IMR-90 (cell line): ENCODE measurements at regions not wholly inside any gene's neighbourhood (a gene's known extent, or its start where the extent isn't known, plus 50 kb on each side); places are given as distances from the start of the nearest gene placed in this dataset.
A peak's percentile ranks its signal among the peaks of the same experiment; 100 is the strongest.

Source experiments
- ATAC-seq: fragments of 200-7000 bp; cut with Tn5 transposase; 2 replicates; pipeline ENCODE4 v1.9.1; 2020; ENCODE audit warnings: low read depth, mild to moderate bottlenecking, moderate library complexity
- BruUV-seq: library from RNA; stranded (reverse); fragments of 400-500 nt; replicated peaks from 2 replicates; lab custom pipeline; 2021; lab: Mats Ljungman, UMichigan
- CTCF ChIA-PET: fragments of 300-600 bp; formaldehyde crosslinking; extraction: SDS; loops from one replicate; lab custom pipeline; 2021; ENCODE audit warnings: antibody characterized with exemption; lab: Yijun Ruan, JAX
- POLR2A ChIA-PET: fragments of 300-600 bp; sonication (Branson Sonifier 250); formaldehyde crosslinking; loops from one replicate; lab custom pipeline; 2022; ENCODE audit warnings: antibody characterized with exemption; ENCODE audit not compliant: unreplicated experiment; lab: Charles Lee
- DNase-seq: peaks from one replicate; pipeline ENCODE4 v3.0.0; 2013
- H2AFZ ChIP-seq: replicated peaks from 2 replicates; pipeline ENCODE3; 2013; ENCODE audit warnings: low read length, mild to moderate bottlenecking; ENCODE audit not compliant: poor library complexity
- H2AK5ac ChIP-seq: 2 replicates; pipeline ENCODE4 v1.6.1; 2013; ENCODE audit warnings: low read depth, low read length, inconsistent platforms
- H2AK9ac ChIP-seq: replicated peaks from 2 replicates; pipeline ENCODE3; 2013; ENCODE audit warnings: mild to moderate bottlenecking, low read depth, low read length, moderate library complexity; ENCODE audit not compliant: poor library complexity
- H2BK120ac ChIP-seq: 2 replicates; pipeline ENCODE4 v1.6.1; 2013; ENCODE audit warnings: low read depth, low read length, inconsistent platforms
- H2BK15ac ChIP-seq: 3 replicates; pipeline ENCODE4 v1.6.1; 2013; ENCODE audit warnings: low read depth, low read length, inconsistent platforms
- H2BK20ac ChIP-seq: 2 replicates; pipeline ENCODE4 v1.6.1; 2013; ENCODE audit warnings: low read depth, mild to moderate bottlenecking, inconsistent platforms, low read length, moderate library complexity
- H2BK5ac ChIP-seq: 2 replicates; pipeline ENCODE4 v1.6.1; 2013; ENCODE audit warnings: mild to moderate bottlenecking, low read depth, low read length, inconsistent platforms; ENCODE audit not compliant: poor library complexity, severe bottlenecking
- H3K14ac ChIP-seq: replicated peaks from 2 replicates; pipeline ENCODE4 v1.6.1; 2013; ENCODE audit warnings: low read depth, low read length, inconsistent platforms
- H3K18ac ChIP-seq: 2 replicates; pipeline ENCODE4 v1.6.1; 2013; ENCODE audit warnings: low read depth, low read length, control low read depth
- H3K23ac ChIP-seq: 2 replicates; pipeline ENCODE4 v1.6.1; 2013; ENCODE audit warnings: low read depth, low read length, inconsistent platforms
- H3K27ac ChIP-seq: 2 replicates; pipeline ENCODE4 v1.5.1; 2013; ENCODE audit warnings: mild to moderate bottlenecking, control low read depth, low read length; ENCODE audit not compliant: insufficient read depth
- H3K27me3 ChIP-seq: 2 replicates; pipeline ENCODE4 v1.6.1; 2013; ENCODE audit warnings: low read length; ENCODE audit not compliant: control insufficient read depth, insufficient read depth
- H3K36me3 ChIP-seq: 2 replicates; pipeline ENCODE4 v1.6.1; 2013; ENCODE audit warnings: low read length, mixed read lengths; ENCODE audit not compliant: control insufficient read depth, insufficient read depth
- H3K4ac ChIP-seq: 2 replicates; pipeline ENCODE4 v1.6.1; 2013; ENCODE audit warnings: low read depth, low read length, inconsistent platforms
- H3K4me1 ChIP-seq: 2 replicates; pipeline ENCODE4 v1.6.1; 2013; ENCODE audit warnings: low read length, mixed read lengths; ENCODE audit not compliant: control insufficient read depth, insufficient read depth
- H3K4me2 ChIP-seq: 2 replicates; pipeline ENCODE4 v1.6.1; 2013; ENCODE audit warnings: low read depth, mild to moderate bottlenecking, control low read depth, low read length, moderate library complexity
- H3K4me3 ChIP-seq: 2 replicates; pipeline ENCODE4 v1.5.1; 2013; ENCODE audit warnings: low read depth, mild to moderate bottlenecking, control low read depth, low read length, moderate library complexity; ENCODE audit not compliant: insufficient read depth
- H3K56ac ChIP-seq: 2 replicates; pipeline ENCODE4 v1.6.1; 2013; ENCODE audit warnings: low read length, inconsistent platforms; ENCODE audit not compliant: insufficient read depth; ENCODE audit errors: extremely low read depth
- H3K79me1 ChIP-seq, 2 experiments: 2 replicates each; pipeline ENCODE4 v1.6.1; 2013; ENCODE audit warnings: low read length in 2 of 2, inconsistent platforms in 1 of 2, low read depth in 1 of 2
- H3K9ac ChIP-seq: 2 replicates; pipeline ENCODE4 v1.6.1; 2013; ENCODE audit warnings: low read depth, low read length, control low read depth
- H3K9me1 ChIP-seq: 2 replicates; pipeline ENCODE4 v1.6.1; 2013; ENCODE audit warnings: low read length, inconsistent platforms; ENCODE audit not compliant: insufficient read depth
- H3K9me3 ChIP-seq: 2 replicates; pipeline ENCODE4 v1.6.1; 2013; ENCODE audit warnings: low read length; ENCODE audit not compliant: control insufficient read depth, insufficient read depth
- H4K20me1 ChIP-seq: 2 replicates; pipeline ENCODE4 v1.6.1; 2013; ENCODE audit warnings: low read length, inconsistent platforms; ENCODE audit not compliant: insufficient read depth
- H4K5ac ChIP-seq: 2 replicates; pipeline ENCODE4 v1.6.1; 2013; ENCODE audit warnings: mild to moderate bottlenecking, low read depth, low read length, control low read depth
- H4K8ac ChIP-seq, 2 experiments: 2 replicates each; pipeline ENCODE4 v1.6.1; 2013; ENCODE audit warnings: low read depth in 2 of 2, low read length in 2 of 2, control low read depth in 1 of 2, inconsistent platforms in 1 of 2
- H4K91ac ChIP-seq: 2 replicates; pipeline ENCODE4 v1.6.1; 2013; ENCODE audit warnings: low read depth, low read length, inconsistent platforms; ENCODE audit not compliant: insufficient read depth
- CEBPB ChIP-seq: IDR thresholded peaks from 2 replicates; pipeline ENCODE4 v1.6.1; 2012; ENCODE audit warnings: low read depth, low read length, improper control_type of control experiment
- MAFK ChIP-seq: IDR thresholded peaks from 2 replicates; pipeline ENCODE4 v1.6.1; 2012; ENCODE audit warnings: low read depth, low read length, improper control_type of control experiment
- NFE2L2 ChIP-seq: fragments of 150-350 bp; IDR thresholded peaks from 2 replicates; pipeline ENCODE4 v1.6.1; 2016; ENCODE audit warnings: low read depth, mild to moderate bottlenecking, low read length
- POLR2A ChIP-seq: IDR thresholded peaks from 2 replicates; pipeline ENCODE4 v1.6.1; 2012; ENCODE audit warnings: mild to moderate bottlenecking, low read depth, low read length
- RCOR1 ChIP-seq: IDR thresholded peaks from 2 replicates; pipeline ENCODE4 v1.6.1; 2012; ENCODE audit warnings: mild to moderate bottlenecking, low read length, improper control_type of control experiment; ENCODE audit not compliant: insufficient replicate concordance
- RFX5 ChIP-seq: IDR thresholded peaks from 2 replicates; pipeline ENCODE4 v1.8.0; 2012; ENCODE audit warnings: low read depth, mild to moderate bottlenecking, low read length, moderate library complexity
- SMC3 ChIP-seq: fragments of 150-350 bp; IDR thresholded peaks from 2 replicates; pipeline ENCODE4 v1.6.1; 2016; ENCODE audit warnings: low read depth, mild to moderate bottlenecking, antibody characterized with exemption, low read length, moderate library complexity
- WGBS, 2 experiments: methylation state at CpG; one replicate each; pipeline versions ENCODE4 v1.1.5 to v1.1.7; 2013; ENCODE audit warnings: missing lambda C conversion rate in 2 of 2; ENCODE audit not compliant: insufficient read length in 1 of 2; ENCODE audit errors: extremely low coverage in 2 of 2; 5-methylcytosine and 5-hydroxymethylcytosine counted together
- dilution Hi-C: fragments of 300-500 bp; cut with HindIII; formaldehyde crosslinking; loops from one replicate; pipeline ENCODE4 v1.14.3; 2018; ENCODE audit warnings: low sequenced_read_pairs; ENCODE audit not compliant: unreplicated experiment
- in situ Hi-C: fragments of 300-500 bp; cut with MboI; formaldehyde crosslinking; loops from 3 replicates; pipeline ENCODE4 v1.14.3; 2019; ENCODE audit warnings: low sequenced_read_pairs, inconsistent platforms, mixed read lengths
- intact Hi-C: fragments of 100-400 bp; cut with micrococcal nuclease; formaldehyde crosslinking; loops from 2 replicates; pipeline ENCODE4 v1.10.0; 2022
- TF ChIP-seq, protein P1 (sequence below): conservative IDR thresholded peaks from 2 replicates; pipeline ENCODE4 v1.5.1; 2012; ENCODE audit warnings: mild to moderate bottlenecking, low read depth, low read length, improper control_type of control experiment
- TF ChIP-seq, protein P2 (sequence below): fragments of 150-350 bp; IDR thresholded peaks from 2 replicates; pipeline ENCODE4 v1.6.1; 2017; ENCODE audit warnings: mild to moderate bottlenecking, antibody characterized with exemption, low read length, low read depth
- TF ChIP-seq, protein P3 (sequence below): fragments of 150-350 bp; IDR thresholded peaks from 2 replicates; pipeline ENCODE4 v1.6.1; 2016; ENCODE audit warnings: low read depth, mild to moderate bottlenecking, low read length, moderate library complexity, borderline replicate concordance

DNA sequence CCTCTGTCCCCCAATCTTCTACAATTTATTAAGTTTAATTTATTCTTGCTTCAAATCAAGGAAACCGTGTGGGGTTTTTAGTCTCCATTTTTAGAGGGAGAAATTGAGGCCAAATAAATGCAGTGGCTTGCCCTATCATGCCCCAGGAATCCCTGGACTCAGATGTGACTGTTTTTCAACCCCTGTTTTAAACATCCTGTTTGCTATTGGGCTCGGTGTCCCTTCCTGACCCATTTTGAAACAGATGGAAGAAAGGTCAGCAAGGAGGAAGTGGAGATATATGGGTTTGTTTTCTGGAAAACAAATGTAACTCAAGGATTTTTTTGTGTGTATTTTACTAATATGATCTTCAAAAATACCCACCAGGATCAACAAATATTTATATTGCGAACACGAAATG lies 84.7 kb downstream of the DACT1 start:
- H4K91ac ChIP-seq: no peak overlapping the region
- H3K79me1 ChIP-seq: no peaks in the 10 kb centered on the region
- H3K4me2 ChIP-seq: no peak overlapping the region; the same call in 1 of the 2 replicates
- H4K5ac ChIP-seq: no peak overlapping the region
- ATAC-seq: peak; percentile 32; the same call in 1 of the 2 replicates
- H3K4me1 ChIP-seq: peaks cover 7% of the 10 kb centered on the region
- 0 out of 2 replicates have a peak overlapping the region, but pooled peaks have one; percentile 29 for H2BK20ac ChIP-seq
- H3K18ac ChIP-seq: peak overlapping the region; percentile 71; the same call in 1 of the 2 replicates
- H2BK15ac ChIP-seq: no peak overlapping the region
- no peaks in the 10 kb centered on the region for H3K27me3 ChIP-seq
- H3K9me1 ChIP-seq: peaks cover 3% of the 10 kb centered on the region
- no peak overlapping the region for H3K23ac ChIP-seq
- H4K20me1 ChIP-seq: no peaks in the 10 kb centered on the region
- no peak overlapping the region for H2AK5ac ChIP-seq
- no peak overlapping the region for H3K27ac ChIP-seq
- no peak overlapping the region for H3K4me3 ChIP-seq
- no peak overlapping the region; the same call in 1 of the 2 replicates for H3K4ac ChIP-seq
- H3K56ac ChIP-seq: no peak overlapping the region
- 0 out of 2 replicates have a peak overlapping the region, but pooled peaks have one; percentile 35 for H3K14ac ChIP-seq
- no peak for DNase-seq
- H2AFZ ChIP-seq: no peak overlapping the region
- BruUV-seq: no TSS peak
- intact Hi-C loops (no loop called here), in situ Hi-C loops (no loop called here), dilution Hi-C loops (no loop called here)
- ChIA-PET POLR2A (no interaction called here), CTCF (no interaction called here)
- H3K36me3 ChIP-seq: no peaks in the 10 kb centered on the region
- H2AK9ac ChIP-seq: no peak overlapping the region
- H2BK120ac ChIP-seq: peak overlapping the region; percentile 50; the same call in 1 of the 2 replicates
- no peaks in the 10 kb centered on the region for H3K9me3 ChIP-seq
- 0 out of 4 replicates have a peak overlapping the region, but pooled peaks of 1 of the 2 experiments have one; percentile 73 for H4K8ac ChIP-seq
- WGBS, 2 experiments: no CpG with 5 or more reads among the region's 4 CpGs
- H2BK5ac ChIP-seq: no peak overlapping the region
- TF ChIP-seq, protein P1, sequence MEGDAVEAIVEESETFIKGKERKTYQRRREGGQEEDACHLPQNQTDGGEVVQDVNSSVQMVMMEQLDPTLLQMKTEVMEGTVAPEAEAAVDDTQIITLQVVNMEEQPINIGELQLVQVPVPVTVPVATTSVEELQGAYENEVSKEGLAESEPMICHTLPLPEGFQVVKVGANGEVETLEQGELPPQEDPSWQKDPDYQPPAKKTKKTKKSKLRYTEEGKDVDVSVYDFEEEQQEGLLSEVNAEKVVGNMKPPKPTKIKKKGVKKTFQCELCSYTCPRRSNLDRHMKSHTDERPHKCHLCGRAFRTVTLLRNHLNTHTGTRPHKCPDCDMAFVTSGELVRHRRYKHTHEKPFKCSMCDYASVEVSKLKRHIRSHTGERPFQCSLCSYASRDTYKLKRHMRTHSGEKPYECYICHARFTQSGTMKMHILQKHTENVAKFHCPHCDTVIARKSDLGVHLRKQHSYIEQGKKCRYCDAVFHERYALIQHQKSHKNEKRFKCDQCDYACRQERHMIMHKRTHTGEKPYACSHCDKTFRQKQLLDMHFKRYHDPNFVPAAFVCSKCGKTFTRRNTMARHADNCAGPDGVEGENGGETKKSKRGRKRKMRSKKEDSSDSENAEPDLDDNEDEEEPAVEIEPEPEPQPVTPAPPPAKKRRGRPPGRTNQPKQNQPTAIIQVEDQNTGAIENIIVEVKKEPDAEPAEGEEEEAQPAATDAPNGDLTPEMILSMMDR: no peak
- TF ChIP-seq RFX5 (no peak), NFE2L2 (no peak), SMC3 (no peak), POLR2A (no peak), MAFK (no peak), CEBPB (no peak), RCOR1 (no peak)
- TF ChIP-seq, protein P2, sequence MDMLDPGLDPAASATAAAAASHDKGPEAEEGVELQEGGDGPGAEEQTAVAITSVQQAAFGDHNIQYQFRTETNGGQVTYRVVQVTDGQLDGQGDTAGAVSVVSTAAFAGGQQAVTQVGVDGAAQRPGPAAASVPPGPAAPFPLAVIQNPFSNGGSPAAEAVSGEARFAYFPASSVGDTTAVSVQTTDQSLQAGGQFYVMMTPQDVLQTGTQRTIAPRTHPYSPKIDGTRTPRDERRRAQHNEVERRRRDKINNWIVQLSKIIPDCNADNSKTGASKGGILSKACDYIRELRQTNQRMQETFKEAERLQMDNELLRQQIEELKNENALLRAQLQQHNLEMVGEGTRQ: no peak
- TF ChIP-seq, protein P3, sequence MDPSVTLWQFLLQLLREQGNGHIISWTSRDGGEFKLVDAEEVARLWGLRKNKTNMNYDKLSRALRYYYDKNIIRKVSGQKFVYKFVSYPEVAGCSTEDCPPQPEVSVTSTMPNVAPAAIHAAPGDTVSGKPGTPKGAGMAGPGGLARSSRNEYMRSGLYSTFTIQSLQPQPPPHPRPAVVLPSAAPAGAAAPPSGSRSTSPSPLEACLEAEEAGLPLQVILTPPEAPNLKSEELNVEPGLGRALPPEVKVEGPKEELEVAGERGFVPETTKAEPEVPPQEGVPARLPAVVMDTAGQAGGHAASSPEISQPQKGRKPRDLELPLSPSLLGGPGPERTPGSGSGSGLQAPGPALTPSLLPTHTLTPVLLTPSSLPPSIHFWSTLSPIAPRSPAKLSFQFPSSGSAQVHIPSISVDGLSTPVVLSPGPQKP: no peak
- no peak overlapping the region for H3K9ac ChIP-seq
